HG03095 (cell line): ENCODE measurements at regions not wholly inside any gene's neighbourhood (a gene's known extent, or its start where the extent isn't known, plus 50 kb on each side); places are given as distances from the start of the nearest gene placed in this dataset.
"Not testable (repeated sequence)": the region's sequence is repeated elsewhere in the genome, so short reads cannot be mapped to it uniquely, and the experiment has no call there.

Experiments
- ATAC-seq: cut with Tn5 transposase; IDR thresholded peaks from one replicate; pipeline ENCODE4 v1.9.1; 2021; ENCODE audit warnings: moderate library complexity; ENCODE audit not compliant: unreplicated experiment

- no peak for ATAC-seq
Measured at GRCh38 chr20:11976966-11977365, 59.3 kb downstream of the BTBD3 start.

- ATAC-seq: no peak
Measured at GRCh38 chr20:11978496-11978895, 60.8 kb downstream of the BTBD3 start.

- no peak for ATAC-seq
Measured at GRCh38 chr20:11979306-11979990, 61.8 kb downstream of the BTBD3 start.

DNA sequence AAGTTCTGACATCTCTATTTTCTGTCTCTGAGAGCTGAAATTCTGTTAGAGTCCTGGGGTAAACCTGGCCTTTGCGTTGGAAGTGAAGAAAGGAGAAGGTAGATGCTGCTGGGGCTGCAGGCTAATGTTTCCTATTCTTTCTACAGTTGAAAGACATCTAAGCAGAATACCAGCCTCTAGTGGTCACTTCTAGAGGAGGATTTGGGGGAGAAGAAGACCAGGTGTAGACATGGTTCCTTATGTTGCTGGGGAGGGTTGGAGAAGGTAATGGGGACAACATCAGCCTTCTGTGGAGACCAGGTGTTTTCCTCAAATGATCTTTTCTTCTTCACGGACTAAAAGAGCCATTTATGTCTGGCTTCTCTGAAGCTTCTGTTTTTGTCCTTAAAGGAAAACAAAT is 62.6 kb downstream of the BTBD3 start:
- no peak for ATAC-seq

DNA sequence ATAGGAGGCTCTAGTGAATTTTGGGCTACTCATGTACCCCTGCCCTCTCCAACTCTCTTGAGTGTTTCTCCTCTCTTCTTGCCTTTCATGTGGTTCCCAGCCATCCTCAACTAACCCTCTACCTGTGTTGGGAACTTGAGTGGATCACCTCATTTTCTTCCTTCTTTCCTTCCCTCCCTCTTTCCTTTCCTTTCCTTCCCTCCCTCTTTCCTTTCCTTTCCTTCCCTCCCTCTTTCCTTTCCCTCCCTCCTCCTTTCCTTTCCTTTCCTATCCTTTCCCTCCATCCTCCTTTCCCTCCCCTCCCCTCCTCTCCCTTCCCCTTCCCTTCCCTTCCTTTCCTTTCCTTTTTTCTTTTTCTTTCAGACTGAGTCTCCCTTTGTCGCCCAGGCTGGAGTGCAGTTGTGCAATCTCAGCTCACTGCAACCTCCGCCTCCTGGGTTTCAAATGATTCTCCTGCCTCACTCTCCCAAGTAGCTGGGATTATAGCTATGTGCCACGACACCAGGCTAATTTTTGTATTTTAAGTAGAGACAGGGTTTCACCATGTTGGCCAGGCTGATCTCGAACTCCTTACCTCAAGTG is 63.8 kb downstream of the BTBD3 start:
- ATAC-seq: no peak

DNA sequence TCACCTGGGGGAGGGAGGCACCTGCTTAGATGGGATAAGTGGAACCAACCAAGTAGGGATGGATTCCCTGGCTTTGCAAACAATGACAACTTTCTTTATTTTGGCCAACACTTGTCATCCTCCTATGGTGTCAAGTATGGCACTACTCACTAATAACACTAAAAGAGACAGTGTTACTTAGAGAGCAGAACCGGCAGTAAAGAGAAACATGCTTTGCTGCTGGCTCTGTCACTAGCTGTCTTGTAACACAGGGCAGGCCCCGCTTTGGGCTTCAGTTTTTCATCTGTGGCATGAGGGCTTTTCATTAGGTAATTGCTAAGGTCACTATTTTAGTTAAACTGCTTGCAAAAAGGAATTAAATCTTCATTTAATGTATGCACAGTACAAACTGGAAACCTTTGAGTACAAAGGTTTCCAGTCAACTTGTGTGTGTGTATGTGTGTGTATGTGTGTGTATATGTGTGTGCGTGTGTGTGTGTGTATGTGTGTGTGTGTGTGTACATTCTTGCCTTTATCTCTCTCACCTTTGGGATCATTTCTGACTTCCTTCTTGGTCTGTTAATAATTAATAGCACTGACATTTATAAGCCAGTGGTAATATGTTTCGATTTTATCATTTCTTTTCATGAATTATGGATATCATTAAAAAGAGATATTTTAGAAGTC is 64.7 kb downstream of the BTBD3 start:
- no peak for ATAC-seq

DNA sequence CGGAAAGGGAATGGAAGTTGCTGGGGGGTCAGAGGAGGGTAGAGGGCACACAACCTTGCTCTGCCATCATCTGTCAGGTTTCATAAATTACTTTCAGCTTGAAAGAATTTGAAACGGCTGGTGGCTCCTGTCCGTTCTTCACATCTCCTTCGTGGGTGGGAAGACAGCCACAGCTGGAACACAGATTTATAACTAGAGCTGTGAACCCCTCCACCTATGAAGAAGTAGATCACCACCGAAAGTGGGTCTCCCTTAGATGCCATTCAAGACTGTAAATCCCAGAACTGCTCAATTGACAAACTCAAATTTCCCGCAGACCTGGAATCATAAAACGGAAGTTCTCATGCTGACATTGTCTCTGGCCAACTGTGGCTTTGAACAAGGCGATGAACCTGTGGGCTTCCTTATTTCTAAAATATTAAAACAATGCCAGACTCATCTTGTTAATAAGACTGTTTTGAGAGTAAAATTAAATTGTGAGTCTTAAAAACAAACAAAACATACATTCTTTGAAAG is 65.3 kb downstream of the BTBD3 start:
- ATAC-seq: no peak

GRCh38 chr20:11986954-11987353 is 69.3 kb downstream of the BTBD3 start:
- no peak for ATAC-seq

DNA sequence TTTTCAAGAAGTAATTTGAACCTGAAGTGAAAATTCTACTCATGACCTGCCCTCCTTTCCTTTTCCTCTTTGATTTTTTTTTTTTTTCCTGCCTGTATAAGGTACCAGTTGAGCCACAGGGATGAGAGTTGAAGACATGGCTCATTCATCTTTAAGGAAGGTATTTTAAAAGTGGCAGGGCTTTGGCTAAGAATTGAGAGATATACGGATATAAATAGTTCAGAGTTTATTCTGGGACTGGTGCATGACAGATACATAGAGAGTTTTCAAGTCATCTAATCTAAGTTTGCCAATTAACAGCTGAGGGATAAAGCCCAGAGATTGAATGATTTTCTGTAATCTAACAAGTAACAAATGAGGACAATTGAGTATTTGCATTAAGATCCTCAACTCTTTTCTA is 69.8 kb downstream of the BTBD3 start:
- ATAC-seq: no peak

DNA sequence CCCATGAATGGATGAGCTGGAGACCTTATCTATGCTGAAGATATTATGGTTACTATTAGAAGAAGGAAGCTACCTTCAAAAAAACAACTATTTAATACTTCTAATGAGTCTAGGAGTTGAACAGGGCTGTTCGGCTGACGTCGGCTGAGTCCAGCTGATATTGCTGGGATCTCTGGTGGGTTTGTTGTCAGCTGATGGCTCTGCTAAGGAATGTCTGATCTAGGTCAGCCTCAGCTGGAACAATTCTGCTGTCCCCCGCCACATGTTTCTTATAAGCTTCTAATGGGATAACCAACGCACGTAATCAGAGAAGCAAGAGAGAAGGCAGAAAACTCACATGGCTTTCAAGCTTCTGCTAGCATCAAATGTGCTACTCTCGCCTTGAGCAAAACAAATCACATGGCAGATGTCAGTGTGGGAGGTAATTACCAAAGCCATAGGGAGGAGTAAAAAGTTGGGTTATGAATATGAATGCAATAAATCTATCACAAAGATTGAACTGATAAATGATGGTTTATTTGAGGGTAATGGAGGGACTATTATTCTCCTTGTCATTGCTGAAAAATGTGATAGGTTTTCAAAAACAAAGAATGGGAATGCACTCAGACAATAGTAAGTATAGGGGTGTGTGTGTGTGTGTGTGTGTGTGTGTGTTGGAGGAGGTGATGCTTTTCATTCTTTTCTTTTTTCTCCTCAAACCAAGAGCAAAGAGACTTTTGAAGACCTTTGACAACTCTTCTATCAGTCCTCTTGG is 71.5 kb downstream of the BTBD3 start:
- ATAC-seq: no peak

DNA sequence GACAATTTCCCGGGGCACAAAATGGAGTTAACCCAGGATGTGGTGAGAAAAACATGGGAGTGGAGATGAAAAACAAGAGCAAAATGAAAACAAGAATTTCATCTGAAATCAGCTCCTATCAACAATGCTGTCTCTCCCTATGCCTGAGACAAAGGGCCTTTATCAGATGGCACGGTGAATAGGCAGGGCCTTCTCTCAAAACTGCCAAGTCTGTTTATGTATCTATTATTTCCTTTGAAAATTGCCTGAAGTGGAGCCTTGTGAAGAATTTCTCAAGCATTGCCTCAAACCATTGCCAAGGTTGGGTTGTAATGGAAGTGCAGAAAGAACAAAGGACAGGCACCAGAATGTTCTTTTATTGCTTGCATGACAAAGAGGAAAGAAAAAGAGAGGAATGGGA is 74.7 kb downstream of the BTBD3 start:
- ATAC-seq: no peak

GRCh38 chr20:11993886-11994461 is 76.3 kb downstream of the BTBD3 start:
- no peak for ATAC-seq

DNA sequence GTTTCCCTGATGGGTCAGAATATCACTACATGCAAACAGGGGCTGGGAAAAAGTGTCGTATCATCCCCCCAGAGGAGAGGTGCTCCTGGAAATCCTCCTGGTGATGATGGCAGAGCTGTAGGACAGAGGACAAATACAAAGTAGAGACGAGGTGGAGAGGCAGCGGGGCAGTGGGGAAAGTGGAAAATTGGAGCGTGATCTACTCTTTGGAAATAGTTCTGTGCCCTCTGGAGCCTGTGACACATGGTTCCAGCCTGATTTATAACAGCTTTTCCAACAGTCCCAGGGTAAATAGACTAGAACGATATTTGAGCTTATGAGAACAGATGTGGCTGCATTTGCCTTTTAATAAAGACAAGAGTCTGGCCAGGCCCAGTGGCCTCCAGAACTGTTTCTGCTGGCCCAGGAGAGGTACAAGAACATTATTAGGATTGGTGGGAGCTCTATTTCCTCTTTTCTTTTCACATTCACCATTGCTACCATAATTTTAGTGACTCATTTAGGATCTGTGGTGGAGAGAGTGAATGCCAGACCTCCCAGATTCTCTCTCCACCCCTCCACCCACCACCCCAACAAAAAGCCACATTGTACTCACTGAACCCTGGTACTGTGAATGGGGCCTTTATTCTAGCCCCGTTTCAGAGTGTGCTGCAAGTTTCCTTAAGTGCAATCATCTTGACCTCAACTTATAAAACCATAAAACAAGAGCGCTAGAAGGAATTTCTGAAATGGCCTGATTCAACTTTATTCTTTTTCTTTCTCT is 78.3 kb downstream of the BTBD3 start:
- no peak for ATAC-seq

GRCh38 chr20:12004776-12005175 is 87.1 kb downstream of the BTBD3 start:
- ATAC-seq: not testable (repeated sequence)

DNA sequence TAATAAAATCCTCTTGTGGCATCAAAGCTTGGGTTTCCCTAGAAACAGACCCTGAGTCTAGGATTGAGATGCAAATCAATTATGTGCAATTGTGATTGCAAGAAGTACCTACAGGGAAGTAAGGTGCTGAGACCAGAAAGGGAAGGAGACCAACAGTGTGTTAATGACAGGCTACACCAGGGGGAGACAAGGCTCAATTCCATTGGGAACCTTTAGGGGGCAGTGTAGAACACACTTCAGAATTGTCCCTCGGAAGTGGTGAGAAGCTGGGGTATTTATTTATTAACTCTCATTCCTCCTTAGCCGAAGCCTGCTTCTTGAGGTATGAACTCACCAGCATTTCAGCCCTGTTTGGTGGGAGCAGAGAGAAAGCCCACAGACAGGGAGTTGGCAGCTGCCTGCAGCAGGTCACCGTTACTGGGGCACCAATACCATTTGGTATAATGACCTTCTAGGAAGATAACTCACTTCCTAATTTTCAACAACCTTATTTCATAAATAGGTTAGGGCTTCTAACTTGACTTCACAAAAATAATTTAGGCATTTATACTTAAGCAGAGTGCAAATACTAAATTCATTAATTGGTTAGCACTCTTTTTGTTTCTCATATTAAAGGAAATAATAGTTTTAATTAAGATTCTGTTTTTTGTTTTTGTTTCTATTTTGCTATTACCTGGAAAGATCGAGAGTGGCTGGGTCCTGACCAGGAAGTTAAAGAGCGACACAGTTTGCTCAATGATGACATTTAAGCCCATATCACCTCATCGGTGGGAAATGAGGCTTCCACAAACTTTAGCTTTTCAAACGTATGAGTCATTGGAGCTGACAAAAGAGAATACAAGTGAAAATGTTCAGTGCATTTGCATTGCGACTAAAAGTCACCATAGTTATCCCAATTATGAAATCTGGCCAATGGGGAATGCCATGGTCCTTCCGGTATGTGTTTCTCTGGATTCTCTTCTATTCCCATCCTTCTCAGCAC is 94.8 kb downstream of the BTBD3 start:
- ATAC-seq: no peak

DNA sequence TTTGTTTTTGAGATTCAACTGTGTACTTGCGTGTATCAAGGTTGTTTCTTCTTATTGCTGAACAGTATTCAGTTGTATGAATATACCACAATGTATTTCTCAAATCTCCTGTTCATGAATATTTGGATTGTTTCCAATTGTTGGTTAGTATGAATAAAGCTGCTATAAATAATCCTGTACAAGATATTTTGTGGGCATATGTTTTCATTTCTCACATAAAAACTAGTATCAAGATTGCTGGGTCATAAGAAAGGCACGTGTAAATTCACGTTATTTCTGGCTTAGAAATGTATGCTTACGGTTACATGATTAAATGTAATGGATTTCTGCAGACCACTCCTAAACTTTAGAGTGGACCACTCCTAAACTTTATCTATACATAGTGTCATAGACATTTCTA is 96.6 kb downstream of the BTBD3 start:
- no peak for ATAC-seq

- no peak for ATAC-seq
Measured at GRCh38 chr20:12014736-12015135, 97.0 kb downstream of the BTBD3 start.

DNA sequence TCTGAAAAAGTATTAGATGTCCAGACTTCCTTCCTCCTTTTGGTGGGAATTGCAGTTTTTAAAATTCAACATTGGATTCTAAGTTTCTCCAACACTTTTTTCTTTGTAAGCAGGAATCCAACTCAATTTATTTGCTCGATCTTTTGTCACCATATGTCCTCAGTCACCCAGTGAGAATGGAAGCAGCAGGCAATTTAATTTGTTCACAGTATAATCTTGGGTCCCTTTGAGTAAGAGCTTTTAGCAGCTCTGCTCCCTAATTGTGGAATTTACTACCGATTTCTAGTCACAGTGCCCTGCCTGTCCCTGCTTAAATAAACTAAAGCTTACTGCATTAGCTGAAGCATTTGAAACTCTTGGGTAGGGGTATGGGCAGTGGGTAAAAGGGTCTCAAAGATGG is 98.6 kb downstream of the BTBD3 start:
- ATAC-seq: no peak

DNA sequence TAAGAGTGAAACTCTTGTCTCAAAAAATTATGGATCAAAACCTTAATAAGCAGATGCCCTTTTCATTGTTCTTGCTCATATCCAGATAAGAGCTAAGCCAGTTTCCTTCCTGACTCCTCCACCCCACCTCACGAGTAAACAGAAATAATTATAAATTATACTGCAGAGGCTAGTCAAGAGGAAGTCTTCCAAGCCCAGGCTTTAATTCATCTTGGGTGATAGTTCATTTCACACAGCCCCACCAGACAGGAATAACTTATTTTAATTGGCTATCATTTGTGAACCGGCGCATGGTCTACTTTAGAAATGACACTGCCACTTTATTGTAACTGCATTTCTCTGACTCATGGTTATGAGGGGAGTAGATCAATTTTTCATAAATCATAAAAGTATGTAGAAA is 102.0 kb downstream of the BTBD3 start:
- ATAC-seq: no peak
